Prostate gland (tissue), 2 donors: ENCODE measurements at regions not wholly inside any gene's neighbourhood (a gene's known extent, or its start where the extent isn't known, plus 50 kb on each side); places are given as distances from the start of the nearest gene placed in this dataset.

Source experiments
- DNase-seq: peaks from one replicate; pipeline ENCODE4 v3.0.0-alpha.2; 2019; ENCODE audit warnings: low spot score
- H3K27ac ChIP-seq, 2 donors: fragments of 200-600 bp; sonication (generic); 2 replicates each; pipeline ENCODE4 v1.5.1; 2017 to 2019
- H3K27me3 ChIP-seq: fragments of 200-600 bp; sonication (generic); replicated peaks from 2 replicates; pipeline ENCODE4 v1.5.1; 2019; ENCODE audit not compliant: insufficient read depth
- H3K36me3 ChIP-seq, 2 donors: fragments of 200-600 bp; sonication (generic); 1 replicate in 1 of 2; 2 replicates in 1 of 2; pipeline versions ENCODE4 v1.5.1 to v1.8.1; 2017 to 2019
- H3K4me1 ChIP-seq: fragments of 200-600 bp; sonication (generic); replicated peaks from 2 replicates; pipeline ENCODE4 v1.5.1; 2019
- H3K4me3 ChIP-seq, 2 donors: fragments of 200-600 bp; sonication (generic); 2 replicates each; pipeline ENCODE4 v1.5.1; 2017 to 2019
- H3K9me3 ChIP-seq: fragments of 200-600 bp; sonication (generic); 2 replicates; pipeline ENCODE4 v1.5.1; 2017
- CTCF ChIP-seq, 4 experiments: fragments of 200-600 bp in 2 of 4; fragments of 450-650 bp in 2 of 4; sonication (generic) in 2 of 4; IDR thresholded peaks; 1 replicate in 3 of 4; 2 replicates in 1 of 4; pipeline ENCODE4 v1.5.1; 2016 to 2019; ENCODE audit warnings: antibody characterized with exemption in 4 of 4, mild to moderate bottlenecking in 2 of 4, moderate library complexity in 2 of 4
- POLR2A ChIP-seq: fragments of 450-650 bp; IDR thresholded peaks from one replicate; pipeline ENCODE4 v1.6.1; 2016; ENCODE audit warnings: antibody characterized with exemption, mild to moderate bottlenecking
- POLR2AphosphoS5 ChIP-seq: sonication (generic); formaldehyde crosslinking; IDR thresholded peaks from one replicate; pipeline ENCODE4 v1.6.1; 2017; ENCODE audit warnings: antibody characterized with exemption
- WGBS: methylation state at CpG from one replicate; pipeline ENCODE4 v1.1.5; 2018; 5-methylcytosine and 5-hydroxymethylcytosine counted together
- intact Hi-C: fragments of 100-400 bp; cut with DNase I; formaldehyde crosslinking; loops from one replicate; pipeline ENCODE4 v1.14.2; 2022

- Histone ChIP-seq H3K27ac (no peak overlapping the region), H3K27me3 (no peaks in the 10 kb centered on the region), H3K36me3 (no peaks in the 10 kb centered on the region), H3K4me3 (no peak overlapping the region), H3K4me1 (no peaks in the 10 kb centered on the region), H3K9me3 (no peaks in the 10 kb centered on the region)
- intact Hi-C loops: no loop called here
- TF ChIP-seq CTCF (IDR thresholded peaks at IDR 0.05): no peak
- no peak for TF ChIP-seq POLR2AphosphoS5
- no peak for TF ChIP-seq POLR2A
- DNase-seq: no peak
- 70% methylated on average over 2 of the region's 2 CpGs for WGBS
Measured at GRCh38 chr12:47560415-47560814, 145.4 kb downstream of the RPAP3 start.

GRCh38 chr12:47558625-47559345, 147.0 kb downstream of the RPAP3 start:
- Histone ChIP-seq H3K27ac (no peak overlapping the region), H3K36me3 (no peaks in the 10 kb centered on the region), H3K27me3 (no peaks in the 10 kb centered on the region), H3K9me3 (no peaks in the 10 kb centered on the region), H3K4me3 (no peak overlapping the region), H3K4me1 (no peaks in the 10 kb centered on the region)
- DNase-seq: no peak
- WGBS: 51% methylated on average over 5 of the region's 5 CpGs
- TF ChIP-seq POLR2A: no peak
- intact Hi-C loops: no loop called here

GRCh38 chr12:47557386-47557785, 148.4 kb downstream of the RPAP3 start:
- Histone ChIP-seq H3K36me3 (no peaks in the 10 kb centered on the region), H3K27me3 (no peaks in the 10 kb centered on the region), H3K4me1 (no peaks in the 10 kb centered on the region), H3K9me3 (no peaks in the 10 kb centered on the region), H3K4me3 (no peak overlapping the region), H3K27ac (no peak overlapping the region)
- WGBS: 57% methylated on average over 5 of the region's 5 CpGs
- TF ChIP-seq POLR2A (no peak), CTCF (IDR thresholded peaks at IDR 0.05) (no peak), POLR2AphosphoS5 (no peak)
- intact Hi-C loops: no loop called here
- DNase-seq: no peak

GRCh38 chr12:47556261-47557030, 149.4 kb downstream of the RPAP3 start:
- H3K4me3 ChIP-seq: no peak overlapping the region
- no peak for TF ChIP-seq POLR2A
- no peak for TF ChIP-seq POLR2AphosphoS5
- no peak for TF ChIP-seq CTCF (IDR thresholded peaks at IDR 0.05)
- no peaks in the 10 kb centered on the region for H3K9me3 ChIP-seq
- H3K27ac ChIP-seq: no peak overlapping the region
- no peaks in the 10 kb centered on the region for H3K27me3 ChIP-seq
- H3K4me1 ChIP-seq: no peaks in the 10 kb centered on the region
- intact Hi-C loops: no loop called here
- DNase-seq: no peak
- 59% methylated on average over 4 of the region's 4 CpGs for WGBS
- no peaks in the 10 kb centered on the region for H3K36me3 ChIP-seq

- Histone ChIP-seq H3K9me3 (no peaks in the 10 kb centered on the region), H3K36me3 (no peaks in the 10 kb centered on the region), H3K27ac (no peak overlapping the region), H3K27me3 (no peaks in the 10 kb centered on the region), H3K4me1 (no peaks in the 10 kb centered on the region), H3K4me3 (no peak overlapping the region)
- 77% methylated on average over 3 of the region's 3 CpGs for WGBS
- intact Hi-C loops: no loop called here
- TF ChIP-seq CTCF (IDR thresholded peaks at IDR 0.05) (no peak), POLR2AphosphoS5 (no peak), POLR2A (no peak)
- DNase-seq: no peak
Measured at GRCh38 chr12:47554046-47554653, 151.7 kb downstream of the RPAP3 start.
